K562 (cell line): ENCODE measurements at regions not wholly inside any gene's neighbourhood (a gene's known extent, or its start where the extent isn't known, plus 50 kb on each side); places are given as distances from the start of the nearest gene placed in this dataset.

ENCODE experiments used
- BHLHE40 ChIP-seq: IDR thresholded peaks from 2 replicates; pipeline ENCODE4 v1.6.1; 2011; ENCODE audit warnings: low read length, improper control_type of control experiment
- POLR2A ChIP-seq: fragments of 450-650 bp; conservative IDR thresholded peaks from 2 replicates; pipeline ENCODE4 v1.6.1; 2016
- POLR2AphosphoS5 ChIP-seq: IDR thresholded peaks from 2 replicates; pipeline ENCODE4 v1.6.1; 2011; ENCODE audit warnings: mild to moderate bottlenecking, low read depth, low read length, moderate library complexity; ENCODE audit not compliant: control insufficient read depth, insufficient read depth
- ZNF274 ChIP-seq: IDR thresholded peaks from 2 replicates; pipeline ENCODE4 v1.6.1; 2011; ENCODE audit warnings: low read depth, mild to moderate bottlenecking, low read length, moderate library complexity, borderline replicate concordance
- TF ChIP-seq, protein P1 (sequence below), 2 experiments: IDR thresholded peaks in 1 of 2; conservative IDR thresholded peaks in 1 of 2; 2 replicates each; pipeline ENCODE4 v1.6.1; 2016; ENCODE audit warnings: low read depth in 2 of 2, mild to moderate bottlenecking in 1 of 2, missing compliant biosample characterization in 1 of 2, missing genetic modification characterization in 1 of 2, moderate library complexity in 1 of 2

DNA sequence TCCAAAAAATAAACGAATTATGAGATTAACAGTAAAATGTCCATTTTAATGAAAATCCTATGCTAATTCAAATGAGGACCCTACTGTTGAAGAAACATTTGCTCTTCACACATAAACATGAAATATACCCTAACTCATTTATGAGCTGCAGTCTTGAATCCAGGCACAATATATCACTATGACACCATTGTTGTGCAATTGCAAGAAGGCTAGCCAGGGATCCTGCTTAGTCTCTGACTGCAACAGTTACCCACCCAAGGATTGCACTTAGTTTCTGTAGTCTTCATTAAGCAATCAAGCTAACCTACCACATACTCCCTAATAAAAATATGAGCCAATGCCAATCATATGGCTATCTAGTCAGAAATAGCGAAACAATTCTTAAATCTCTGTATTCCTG, 981.0 kb upstream of the FAT3 start:
- TF ChIP-seq, protein P1, sequence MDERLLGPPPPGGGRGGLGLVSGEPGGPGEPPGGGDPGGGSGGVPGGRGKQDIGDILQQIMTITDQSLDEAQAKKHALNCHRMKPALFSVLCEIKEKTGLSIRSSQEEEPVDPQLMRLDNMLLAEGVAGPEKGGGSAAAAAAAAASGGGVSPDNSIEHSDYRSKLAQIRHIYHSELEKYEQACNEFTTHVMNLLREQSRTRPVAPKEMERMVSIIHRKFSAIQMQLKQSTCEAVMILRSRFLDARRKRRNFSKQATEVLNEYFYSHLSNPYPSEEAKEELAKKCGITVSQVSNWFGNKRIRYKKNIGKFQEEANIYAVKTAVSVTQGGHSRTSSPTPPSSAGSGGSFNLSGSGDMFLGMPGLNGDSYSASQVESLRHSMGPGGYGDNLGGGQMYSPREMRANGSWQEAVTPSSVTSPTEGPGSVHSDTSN (CRISPR knock-in tag; IDR thresholded peaks at IDR 0.05; ENCODE audit: low read depth), result no peak
- TF ChIP-seq, protein P1 (tag; conservative IDR thresholded peaks at IDR 0.05; ENCODE audit: low read depth), result no peak
- TF ChIP-seq BHLHE40 (no peak), POLR2A (no peak), ZNF274 (no peak), POLR2AphosphoS5 (no peak)
